ENCODE measurements at regions not wholly inside any gene's neighbourhood (a gene's known extent, or its start where the extent isn't known, plus 50 kb on each side); places are given as distances from the start of the nearest gene placed in this dataset.

DNA sequence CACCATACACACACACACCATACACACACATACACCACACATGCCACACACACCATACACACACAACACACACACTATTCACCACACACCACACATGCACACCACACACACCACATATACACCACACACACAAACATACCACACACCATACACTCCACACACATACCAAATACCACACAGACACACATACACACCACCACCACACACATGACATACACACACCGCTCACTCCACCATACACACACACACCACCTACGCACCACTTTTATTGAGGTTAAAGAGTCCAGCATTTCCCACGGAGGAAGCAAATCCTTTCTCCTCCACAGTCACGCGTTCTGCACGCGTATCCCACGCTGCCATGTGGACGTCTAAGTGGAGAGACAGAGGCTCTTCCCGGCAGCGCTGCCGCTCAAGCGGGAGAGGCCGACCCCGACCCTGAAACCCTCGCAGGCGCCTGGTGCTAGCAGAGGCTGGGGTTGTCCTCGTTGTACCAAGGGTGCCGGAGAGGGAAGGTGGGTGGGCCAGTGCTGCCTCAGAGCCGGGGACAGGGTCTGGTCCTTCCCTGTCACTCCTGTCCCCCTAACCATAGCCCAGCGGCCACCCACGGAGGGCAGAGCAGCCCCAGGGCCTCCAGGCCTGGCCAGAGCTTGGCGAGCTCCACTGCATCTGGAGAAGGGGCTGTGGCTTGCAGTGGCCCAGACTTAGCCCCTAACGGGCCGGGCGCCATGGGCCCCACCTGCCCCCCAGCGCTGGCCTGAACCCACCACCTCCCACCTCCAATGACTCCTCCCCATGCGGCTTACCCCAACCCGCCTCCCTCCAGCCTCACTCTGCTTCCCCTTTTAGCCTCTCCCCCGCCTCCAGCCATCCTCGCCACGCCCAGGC is 1495.0 kb downstream of the BRD1 start:
- no peak for DNase-seq
- H3K27me3 ChIP-seq (replicated peaks in 1 of 7) = peaks cover 0 to 48% (median 0%) of the 10 kb centered on the region in 7 donors
- WGBS, 5 donors = 78 to 83% (median 81%) methylated on average over 28 to 32 of the region's 32 CpGs
- H3K4me3 ChIP-seq = no peak overlapping the region
- intact Hi-C loops (cut with DNase I; ENCODE audit: low total_unique reads) = no loop called here
- H3K36me3 ChIP-seq = no peaks in the 10 kb centered on the region
- no peaks in the 10 kb centered on the region for H3K4me1 ChIP-seq
- H3K27ac ChIP-seq = no peak overlapping the region
- H3K9me3 ChIP-seq = peaks cover 0 to 26% (median 17%) of the 10 kb centered on the region in 8 donors
- no peak for TF ChIP-seq POLR2A (IDR thresholded peaks at IDR 0.05)
- TF ChIP-seq CTCF (IDR thresholded peaks at IDR 0.05 in 8 of 11, conservative IDR thresholded peaks at IDR 0.05 in 3 of 11) = no peak
- TF ChIP-seq POLR2AphosphoS5 (IDR thresholded peaks at IDR 0.05) = no peak

GRCh38 chr22:48331691-48332220 is 1495.9 kb downstream of the BRD1 start:
- Histone ChIP-seq H3K27ac (no peak overlapping the region), H3K4me1 (no peaks in the 10 kb centered on the region), H3K4me3 (no peak overlapping the region), H3K9me3 (peaks cover 0 to 30% (median 17%) of the 10 kb centered on the region in 8 donors), H3K36me3 (no peaks in the 10 kb centered on the region), H3K27me3 (replicated peaks in 1 of 7) (peaks cover 0 to 40% (median 0%) of the 10 kb centered on the region in 7 donors)
- TF ChIP-seq CTCF (IDR thresholded peaks at IDR 0.05 in 8 of 11, conservative IDR thresholded peaks at IDR 0.05 in 3 of 11) = no peak
- no peak for TF ChIP-seq POLR2A (IDR thresholded peaks at IDR 0.05)
- TF ChIP-seq POLR2AphosphoS5 (IDR thresholded peaks at IDR 0.05) = no peak
- no peak for DNase-seq
- intact Hi-C loops (cut with DNase I; ENCODE audit: low total_unique reads) = no loop called here
- 74 to 86% (median 82%) methylated on average over 6 to 12 of the region's 12 CpGs for WGBS, 5 donors

DNA sequence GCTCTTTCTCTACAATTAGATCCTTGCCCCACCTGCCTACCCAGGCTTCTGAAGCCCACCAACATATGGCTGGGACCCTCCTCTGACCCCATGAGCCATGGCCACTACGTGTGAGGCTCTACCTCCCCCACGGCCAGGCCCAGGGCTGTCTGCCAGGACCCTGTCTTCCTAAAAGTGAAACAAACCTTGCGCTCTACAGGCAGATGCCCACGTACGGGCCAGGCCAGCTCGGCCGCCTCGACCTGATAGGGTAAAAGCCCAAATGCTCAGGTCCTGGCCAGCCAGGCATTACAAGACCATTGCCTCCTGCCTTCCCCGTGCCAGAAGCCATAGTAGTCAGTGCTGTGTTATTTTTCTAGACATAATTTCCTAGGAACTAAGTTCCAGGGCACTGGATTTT is 1496.4 kb downstream of the BRD1 start:
- peaks cover 0 to 35% (median 0%) of the 10 kb centered on the region in 7 donors for H3K27me3 ChIP-seq (replicated peaks in 1 of 7)
- no peak for TF ChIP-seq CTCF (IDR thresholded peaks at IDR 0.05 in 8 of 11, conservative IDR thresholded peaks at IDR 0.05 in 3 of 11)
- TF ChIP-seq POLR2A (IDR thresholded peaks at IDR 0.05) = no peak
- no peak for TF ChIP-seq POLR2AphosphoS5 (IDR thresholded peaks at IDR 0.05)
- DNase-seq = no peak
- H3K27ac ChIP-seq = no peak overlapping the region
- intact Hi-C loops (cut with DNase I; ENCODE audit: low total_unique reads) = no loop called here
- no peaks in the 10 kb centered on the region for H3K4me1 ChIP-seq
- H3K36me3 ChIP-seq = no peaks in the 10 kb centered on the region
- H3K4me3 ChIP-seq = no peak overlapping the region
- H3K9me3 ChIP-seq = peaks cover 0 to 30% (median 17%) of the 10 kb centered on the region in 8 donors
- WGBS, 5 donors = 71 to 84% (median 77%) methylated on average over 9 of the region's 9 CpGs

- peaks cover 0 to 52% (median 35%) of the 10 kb centered on the region in 8 donors for H3K9me3 ChIP-seq
- H3K36me3 ChIP-seq = no peaks in the 10 kb centered on the region
- H3K27ac ChIP-seq = no peak overlapping the region
- TF ChIP-seq POLR2A (IDR thresholded peaks at IDR 0.05) = no peak
- TF ChIP-seq POLR2AphosphoS5 (IDR thresholded peaks at IDR 0.05) = no peak
- TF ChIP-seq CTCF (IDR thresholded peaks at IDR 0.05 in 8 of 11, conservative IDR thresholded peaks at IDR 0.05 in 3 of 11) = no peak
- DNase-seq = peak; percentile 47
- intact Hi-C loops (cut with DNase I; ENCODE audit: low total_unique reads) = no loop called here
- no peaks in the 10 kb centered on the region for H3K4me1 ChIP-seq
- WGBS, 5 donors = 83 to 89% (median 88%) methylated on average over 11 of the region's 11 CpGs
- no peak overlapping the region for H3K4me3 ChIP-seq
- peaks cover 0 to 2% (median 0%) of the 10 kb centered on the region in 7 donors for H3K27me3 ChIP-seq (replicated peaks in 1 of 7)
Observed at GRCh38 chr22:48327721-48328120, 1500.0 kb downstream of the BRD1 start.

Data from spleen (tissue), 11 donors.